GM10248 (cell line): ENCODE measurements at regions not wholly inside any gene's neighbourhood (a gene's known extent, or its start where the extent isn't known, plus 50 kb on each side); places are given as distances from the start of the nearest gene placed in this dataset.

ENCODE experiments used
- CTCF ChIA-PET: fragments of 300-600 bp; sonication (Branson Sonifier 250); formaldehyde crosslinking; extraction: SDS; loops from one replicate; lab custom pipeline; 2021; ENCODE audit warnings: antibody characterized with exemption; lab: Yijun Ruan, JAX
- POLR2A ChIA-PET: fragments of 350-650 bp; sonication (Branson Sonifier 250); formaldehyde crosslinking; extraction: SDS; loops from one replicate; lab custom pipeline; 2020; ENCODE audit warnings: antibody characterized with exemption; lab: Yijun Ruan, JAX
- DNase-seq: peaks from one replicate; pipeline ENCODE4 v3.0.0; 2012; ENCODE audit errors: extremely low spot score
- CTCF ChIP-seq: IDR thresholded peaks from 2 replicates; pipeline ENCODE4 v1.5.1; 2012; ENCODE audit warnings: mild to moderate bottlenecking, low read depth; ENCODE audit errors: extremely low read depth, missing control alignments, control extremely low read depth

DNA sequence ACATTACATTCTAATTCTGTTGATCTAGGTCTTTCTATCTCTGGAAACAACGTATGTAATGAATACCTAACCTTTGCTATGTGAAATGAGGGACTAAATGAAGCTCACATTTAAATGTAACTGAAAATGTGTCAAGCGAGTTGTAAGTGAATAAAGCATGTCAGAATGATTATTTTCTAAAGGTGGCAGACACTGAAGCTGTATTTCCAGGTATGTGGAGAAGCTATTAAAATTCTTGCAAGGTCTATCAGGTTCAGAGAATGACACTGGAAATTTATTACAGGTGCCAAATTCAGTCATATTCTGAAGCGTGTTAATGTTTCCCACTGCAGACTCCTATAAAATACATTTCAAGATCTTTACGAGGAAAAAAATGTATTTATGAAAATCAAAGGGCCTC, 641.4 kb downstream of the RPS29 start:
- CTCF ChIA-PET: interaction anchor here (1.0 kb wide), 1 partner anchor 9 kb away, joined by 3 read pairs; no protein-coding TSS in a partner anchor
- POLR2A ChIA-PET: no interaction called here
- no peak for DNase-seq
- no peak for TF ChIP-seq CTCF

DNA sequence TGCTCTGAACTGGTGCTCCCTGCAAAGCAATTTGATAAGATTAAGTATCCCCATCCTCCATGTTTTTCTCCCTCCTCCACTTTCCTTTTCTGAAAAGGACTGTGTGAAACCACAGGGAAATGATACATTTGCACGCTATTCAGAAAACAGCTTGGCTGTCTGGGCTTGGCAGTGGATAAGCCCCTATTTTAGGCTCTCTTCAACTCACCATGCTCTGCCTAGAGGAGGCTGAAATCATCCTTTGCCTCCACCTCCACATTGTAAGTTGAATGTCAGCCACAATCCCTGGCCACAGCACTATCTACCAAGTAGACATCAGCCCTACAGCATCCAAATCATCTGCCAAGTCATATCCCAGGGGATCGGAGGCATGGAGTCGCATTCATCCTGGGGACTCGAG, 642.3 kb downstream of the RPS29 start:
- POLR2A ChIA-PET: no interaction called here
- CTCF ChIA-PET: interaction anchor here (1.0 kb wide), 1 partner anchor 8 kb away, joined by 3 read pairs; no protein-coding TSS in a partner anchor
- TF ChIP-seq CTCF: no peak
- DNase-seq: no peak

DNA sequence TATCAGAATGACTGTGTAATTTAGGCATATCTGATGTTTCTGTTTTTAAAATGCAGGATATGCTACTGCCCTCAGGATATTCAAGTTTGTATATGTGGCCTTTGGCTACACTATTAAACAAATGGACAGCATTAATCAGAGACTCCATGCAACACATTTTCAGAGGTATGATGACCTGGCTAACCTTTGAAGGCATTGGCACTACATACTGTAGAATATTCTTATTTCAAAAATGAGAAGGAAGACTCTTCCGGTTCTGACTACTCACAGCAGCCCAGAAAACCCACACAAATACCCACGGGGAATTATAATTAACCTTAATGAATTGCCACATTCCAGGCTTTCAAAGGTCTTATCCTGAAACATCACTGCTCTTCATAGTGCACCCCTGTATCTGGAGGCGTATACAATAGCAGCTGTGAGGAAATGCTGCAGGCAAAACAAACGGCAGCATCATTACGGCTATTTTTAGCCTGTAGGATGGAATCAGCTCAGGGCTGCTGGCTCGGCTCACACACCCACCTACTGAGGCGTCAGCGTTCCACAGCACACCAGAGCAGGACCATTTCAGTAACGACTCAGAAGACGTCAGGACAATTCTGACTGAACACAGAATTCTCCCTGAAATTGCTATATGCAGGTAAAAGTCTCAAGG, 648.5 kb downstream of the RPS29 start:
- DNase-seq: no peak
- ChIA-PET CTCF (no interaction called here), POLR2A (no interaction called here)
- TF ChIP-seq CTCF: no peak

GRCh38 chr14:48936849-48937248, 649.3 kb downstream of the RPS29 start:
- DNase-seq: no peak
- CTCF ChIA-PET: interaction anchor here (1.3 kb wide), 1 partner anchor 11 kb away, joined by 5 read pairs; no protein-coding TSS in a partner anchor
- no peak for TF ChIP-seq CTCF
- POLR2A ChIA-PET: no interaction called here

GRCh38 chr14:48936362-48936761, 649.8 kb downstream of the RPS29 start:
- POLR2A ChIA-PET: no interaction called here
- no peak for TF ChIP-seq CTCF
- CTCF ChIA-PET: interaction anchor here (1.3 kb wide), 1 partner anchor 10 kb away, joined by 5 read pairs; no protein-coding TSS in a partner anchor
- no peak for DNase-seq

DNA sequence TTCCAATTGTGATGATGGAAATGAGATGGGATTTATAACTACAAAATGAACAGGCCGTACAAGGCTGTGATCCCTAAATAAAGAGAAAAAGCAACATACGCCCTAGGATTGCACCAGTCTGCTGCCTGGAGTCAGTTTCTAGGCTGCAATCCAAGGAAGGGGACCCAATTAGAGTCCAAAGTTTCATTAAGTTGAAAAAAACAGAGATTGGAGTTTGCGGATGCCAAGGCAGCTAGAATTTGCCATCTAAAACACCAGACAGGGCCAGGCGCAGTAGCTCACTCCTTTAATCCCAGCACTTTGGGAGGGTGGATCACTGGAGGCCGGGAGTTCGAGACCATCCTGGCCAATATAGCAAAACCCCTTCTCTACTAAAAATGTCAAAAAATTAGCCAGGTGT, 661.0 kb downstream of the RPS29 start:
- no peak for DNase-seq
- ChIA-PET CTCF (interaction anchor here (2.2 kb wide), 1 partner anchor 11 kb away, joined by 5 read pairs; no protein-coding TSS in a partner anchor), POLR2A (no interaction called here)
- TF ChIP-seq CTCF: no peak

GRCh38 chr14:48914921-48915320, 671.3 kb downstream of the RPS29 start:
- ChIA-PET CTCF (no interaction called here), POLR2A (no interaction called here)
- TF ChIP-seq CTCF: no peak
- DNase-seq: no peak
